HCT116 (cell line): ENCODE measurements at regions not wholly inside any gene's neighbourhood (a gene's known extent, or its start where the extent isn't known, plus 50 kb on each side); places are given as distances from the start of the nearest gene placed in this dataset.

Source experiments
- ATAC-seq: fragments of 200-7000 bp; cut with Tn5 transposase; 2 replicates; pipeline ENCODE4 v1.9.1; 2020; ENCODE audit warnings: mild to moderate bottlenecking, moderate library complexity
- BruUV-seq: library from RNA; stranded (reverse); fragments of 400-500 nt; replicated peaks from 2 replicates; lab custom pipeline; 2021; lab: Mats Ljungman, UMichigan
- CTCF ChIA-PET: fragments of 300-600 bp; sonication (Branson Sonifier 250); formaldehyde crosslinking; loops from one replicate; lab custom pipeline; 2021; ENCODE audit warnings: antibody characterized with exemption; lab: Charles Lee
- POLR2A ChIA-PET: fragments of 300-600, 350-600 bp; sonication (Branson Sonifier 250); formaldehyde crosslinking; loops from one replicate; lab custom pipeline; 2021; ENCODE audit warnings: antibody characterized with exemption; lab: Charles Lee
- RAD21 ChIA-PET, 2 experiments: fragments of 300-600 bp; sonication (Branson Sonifier 250); formaldehyde crosslinking; loops; one replicate each; lab custom pipeline; 2023; ENCODE audit warnings: low total read pairs in 2 of 2; ENCODE audit not compliant: uncharacterized antibody in 2 of 2, unreplicated experiment in 2 of 2, low non-redundant PET in 1 of 2; lab: Charles Lee
- DNase-seq: peaks from one replicate; pipeline ENCODE4 v3.0.0-alpha.2; 2010; ENCODE audit warnings: low read depth, low spot score
- H2AFZ ChIP-seq: fragments of 200-600 bp; shearing (Covaris generic), sonication (generic); 2 replicates; pipeline ENCODE4 v1.6.1; 2017; ENCODE audit warnings: low read depth, mixed run types, mixed read lengths, antibody characterized with exemption, low read length; ENCODE audit not compliant: poor library complexity, severe bottlenecking
- H3K27ac ChIP-seq: 2 replicates; pipeline ENCODE4 v1.5.1; 2012; ENCODE audit warnings: low read depth, low read length
- H3K27me3 ChIP-seq: fragments of 200-600 bp; sonication (generic); 2 replicates; pipeline ENCODE4 v1.6.1; 2016; ENCODE audit warnings: mixed run types, low read length, mixed read lengths; ENCODE audit not compliant: insufficient read depth
- H3K36me3 ChIP-seq, 2 experiments: fragments of 200-500 bp in 1 of 2; fragments of 200-600 bp in 1 of 2; sonication (Bioruptor generic) in 1 of 2; sonication (generic) in 1 of 2; 2 replicates each; pipeline versions ENCODE4 v1.5.1 to v1.6.1; 2014 to 2016; ENCODE audit warnings: low read length in 2 of 2, inconsistent platforms in 1 of 2, mixed read lengths in 1 of 2, mixed run types in 1 of 2; ENCODE audit not compliant: insufficient read depth in 2 of 2, control insufficient read depth in 1 of 2
- H3K4me1 ChIP-seq, 2 experiments: fragments of 200-600 bp in 1 of 2; sonication (generic) in 1 of 2; 2 replicates each; pipeline versions ENCODE4 v1.5.1 to v1.6.1; 2012 to 2017; ENCODE audit warnings: low read length in 2 of 2, inconsistent platforms in 1 of 2, mild to moderate bottlenecking in 1 of 2, mixed read lengths in 1 of 2, mixed run types in 1 of 2, moderate library complexity in 1 of 2; ENCODE audit not compliant: insufficient read depth in 2 of 2, control insufficient read depth in 1 of 2
- H3K4me2 ChIP-seq: fragments of 200-600 bp; sonication (generic); 2 replicates; pipeline ENCODE4 v1.6.1; 2017; ENCODE audit warnings: mixed run types, low read length, mixed read lengths
- H3K4me3 ChIP-seq, 2 experiments: fragments of 200-600 bp in 1 of 2; sonication (generic) in 1 of 2; replicated peaks in 1 of 2; 2 replicates each; pipeline ENCODE4 v1.5.1; 2011 to 2016; ENCODE audit warnings: low read length in 2 of 2, control low read depth in 1 of 2, low read depth in 1 of 2, mild to moderate bottlenecking in 1 of 2, mixed read lengths in 1 of 2, mixed run types in 1 of 2
- H3K79me2 ChIP-seq: fragments of 200-600 bp; sonication (generic); 2 replicates; pipeline ENCODE4 v1.6.1; 2017; ENCODE audit warnings: mild to moderate bottlenecking, mixed run types, low read length, moderate library complexity, mixed read lengths; ENCODE audit not compliant: insufficient read depth
- H3K9ac ChIP-seq: fragments of 200-600 bp; sonication (generic); 2 replicates; pipeline ENCODE4 v1.6.1; 2016; ENCODE audit warnings: low read length, mixed read lengths
- H3K9me2 ChIP-seq: fragments of 200-600 bp; sonication (generic), shearing (Covaris generic); 2 replicates; pipeline ENCODE4 v1.6.1; 2017; ENCODE audit warnings: mixed run types, mild to moderate bottlenecking, moderate library complexity; ENCODE audit not compliant: insufficient read depth
- H3K9me3 ChIP-seq, 2 experiments: fragments of 200-500 bp in 1 of 2; fragments of 200-600 bp in 1 of 2; sonication (Bioruptor generic) in 1 of 2; sonication (generic) in 1 of 2; 2 replicates each; pipeline ENCODE4 v1.6.1; 2014 to 2017; ENCODE audit warnings: low read length in 2 of 2, mixed read lengths in 2 of 2, inconsistent platforms in 1 of 2, low read depth in 1 of 2, mild to moderate bottlenecking in 1 of 2, mixed run types in 1 of 2, moderate library complexity in 1 of 2; ENCODE audit not compliant: control insufficient read depth in 1 of 2, insufficient read depth in 1 of 2
- H4K20me1 ChIP-seq: fragments of 200-600 bp; sonication (generic), shearing (Covaris generic); 2 replicates; pipeline ENCODE4 v1.6.1; 2017; ENCODE audit warnings: mixed run types, mild to moderate bottlenecking, moderate library complexity; ENCODE audit not compliant: insufficient read depth
- ATF3 ChIP-seq: IDR thresholded peaks from 2 replicates; pipeline ENCODE4 v1.6.1; 2012
- CBX3 ChIP-seq: IDR thresholded peaks from 2 replicates; pipeline ENCODE4 v1.6.1; 2012; ENCODE audit warnings: low read depth
- CEBPB ChIP-seq: IDR thresholded peaks from 2 replicates; pipeline ENCODE4 v1.6.1; 2012; ENCODE audit warnings: low read depth
- CTCF ChIP-seq, 3 experiments: fragments of 200-600 bp in 1 of 3; sonication (generic) in 1 of 3; IDR thresholded peaks in 2 of 3; conservative IDR thresholded peaks in 1 of 3; 2 replicates each; pipeline ENCODE4 v1.5.1; 2012 to 2017; ENCODE audit warnings: low read depth in 2 of 3, low read length in 2 of 3, antibody characterized with exemption in 1 of 3, borderline replicate concordance in 1 of 3, control low read depth in 1 of 3, mild to moderate bottlenecking in 1 of 3, mixed read lengths in 1 of 3, mixed run types in 1 of 3, moderate library complexity in 1 of 3; ENCODE audit not compliant: insufficient read depth in 1 of 3
- EGR1 ChIP-seq: IDR thresholded peaks from 2 replicates; pipeline ENCODE4 v1.6.1; 2012; ENCODE audit warnings: low read depth
- ELF1 ChIP-seq: IDR thresholded peaks from 2 replicates; pipeline ENCODE4 v1.6.1; 2012; ENCODE audit warnings: low read depth, borderline replicate concordance
- EZH2phosphoT487 ChIP-seq: fragments of 200-600 bp; IDR thresholded peaks from 2 replicates; pipeline ENCODE4 v1.6.1; 2018; ENCODE audit warnings: antibody characterized with exemption, borderline replicate concordance
- JUND ChIP-seq: IDR thresholded peaks from 2 replicates; pipeline ENCODE4 v1.6.1; 2012
- MAX ChIP-seq: IDR thresholded peaks from 2 replicates; pipeline ENCODE4 v1.6.1; 2012
- POLR2A ChIP-seq: IDR thresholded peaks from 2 replicates; pipeline ENCODE4 v1.7.0; 2011; ENCODE audit warnings: borderline replicate concordance; ENCODE audit not compliant: insufficient read depth, insufficient read length; ENCODE audit errors: extremely low read depth
- POLR2AphosphoS5 ChIP-seq: IDR thresholded peaks from 2 replicates; pipeline ENCODE4 v1.6.1; 2011; ENCODE audit warnings: mild to moderate bottlenecking, low read depth, low read length, moderate library complexity
- RAD21 ChIP-seq: IDR thresholded peaks from 2 replicates; pipeline ENCODE4 v1.6.1; 2012; ENCODE audit warnings: low read depth, mild to moderate bottlenecking
- SIN3A ChIP-seq: IDR thresholded peaks from 2 replicates; pipeline ENCODE4 v1.6.1; 2012; ENCODE audit warnings: low read depth
- SP1 ChIP-seq: IDR thresholded peaks from 2 replicates; pipeline ENCODE4 v1.6.1; 2012; ENCODE audit warnings: low read depth
- SRF ChIP-seq: IDR thresholded peaks from 2 replicates; pipeline ENCODE4 v1.6.1; 2012; ENCODE audit warnings: low read depth
- TCF7L2 ChIP-seq: IDR thresholded peaks from 2 replicates; pipeline ENCODE4 v1.7.0; 2011; ENCODE audit warnings: borderline replicate concordance, inconsistent platforms; ENCODE audit not compliant: insufficient read depth, insufficient read length; ENCODE audit errors: extremely low read depth
- YY1 ChIP-seq: IDR thresholded peaks from 2 replicates; pipeline ENCODE4 v1.6.1; 2011; ENCODE audit warnings: low read length, low read depth, moderate library complexity, mild to moderate bottlenecking; ENCODE audit not compliant: insufficient replicate concordance; ENCODE audit errors: extremely low read depth
- ZBTB33 ChIP-seq: IDR thresholded peaks from 2 replicates; pipeline ENCODE4 v1.6.1; 2011; ENCODE audit warnings: mild to moderate bottlenecking, low read length, moderate library complexity; ENCODE audit not compliant: insufficient replicate concordance; ENCODE audit errors: extremely low read depth
- ZFX ChIP-seq: fragments of 450-650 bp; IDR thresholded peaks from 2 replicates; pipeline ENCODE4 v1.6.1; 2017
- intact Hi-C: fragments of 100-400 bp; cut with micrococcal nuclease; formaldehyde crosslinking; loops from 2 replicates; pipeline ENCODE4 v1.10.0; 2022

GRCh38 chr1:239947801-239948200, 143.9 kb upstream of the FMN2 start:
- no peaks in the 10 kb centered on the region; the same call in 1 of the 2 replicates for H4K20me1 ChIP-seq
- no peaks in the 10 kb centered on the region; a peak in 1 of 4 replicates for H3K9me3 ChIP-seq
- CTCF ChIA-PET, result no interaction called here
- H3K4me3 ChIP-seq, result no peak overlapping the region
- no peak overlapping the region for H3K4me2 ChIP-seq
- RAD21 ChIA-PET, result no interaction called here
- POLR2A ChIA-PET, result no interaction called here
- TF ChIP-seq EGR1 (no peak), CBX3 (no peak), POLR2AphosphoS5 (no peak), CTCF (IDR thresholded peaks at IDR 0.05 in 2 of 3, conservative IDR thresholded peaks at IDR 0.05 in 1 of 3; ENCODE audit: borderline replicate concordance in 1 of 3, insufficient read depth in 1 of 3, low read depth in 2 of 3, low read length in 2 of 3) (no peak), SRF (no peak), EZH2phosphoT487 (no peak), RAD21 (no peak), SP1 (no peak), ELF1 (no peak), SIN3A (no peak), POLR2A (no peak), JUND (no peak), TCF7L2 (no peak), ATF3 (no peak), ZBTB33 (no peak), ZFX (no peak), YY1 (no peak), MAX (no peak), CEBPB (no peak)
- no peaks in the 10 kb centered on the region for H3K36me3 ChIP-seq
- no peaks in the 10 kb centered on the region for H3K4me1 ChIP-seq
- no peak overlapping the region for H3K27ac ChIP-seq
- no peak for ATAC-seq
- H3K9me2 ChIP-seq, result no peaks in the 10 kb centered on the region
- no peak overlapping the region for H3K9ac ChIP-seq
- no peak overlapping the region for H2AFZ ChIP-seq
- no peaks in the 10 kb centered on the region for H3K79me2 ChIP-seq
- intact Hi-C loops, result no loop called here
- no TSS peak for BruUV-seq
- H3K27me3 ChIP-seq, result no peaks in the 10 kb centered on the region
- no peak for DNase-seq
